H1 (cell line): ENCODE measurements at regions not wholly inside any gene's neighbourhood (a gene's known extent, or its start where the extent isn't known, plus 50 kb on each side); places are given as distances from the start of the nearest gene placed in this dataset.

Source experiments
- CTCF ChIA-PET: fragments of 300-600 bp; sonication (Branson Sonifier 250); formaldehyde crosslinking; loops from one replicate; lab custom pipeline; 2021; ENCODE audit not compliant: partially characterized antibody; lab: Charles Lee
- POLR2A ChIA-PET: fragments of 300-600 bp; sonication (Branson Sonifier 250); formaldehyde crosslinking; loops from one replicate; lab custom pipeline; 2021; ENCODE audit warnings: inconsistent platforms; ENCODE audit not compliant: partially characterized antibody; lab: Charles Lee
- DNase-seq, 2 experiments: peaks; one replicate each; pipeline versions ENCODE4 v3.0.0 to v3.0.0-alpha.2; 2010 to 2022; ENCODE audit warnings: low spot score in 2 of 2, low read depth in 1 of 2, mixed read lengths in 1 of 2
- FAIRE-seq: peaks from 2 replicates; lab custom pipeline; 2011; peaks lifted over from hg19 to GRCh38; lab: Jason Lieb, UNC
- H2AFZ ChIP-seq: 2 replicates; pipeline ENCODE4 v1.8.1; 2012; ENCODE audit warnings: low read length, inconsistent platforms
- H2AK5ac ChIP-seq: 2 replicates; pipeline ENCODE4 v1.6.1; 2013; ENCODE audit warnings: low read depth, low read length
- H2BK120ac ChIP-seq: replicated peaks from 2 replicates; pipeline ENCODE3; 2013; ENCODE audit warnings: low read depth, low read length, inconsistent platforms
- H2BK12ac ChIP-seq: 2 replicates; pipeline ENCODE4 v1.6.1; 2013; ENCODE audit warnings: low read depth, low read length
- H2BK15ac ChIP-seq: 2 replicates; pipeline ENCODE4 v1.6.1; 2013; ENCODE audit warnings: low read length
- H2BK20ac ChIP-seq: 2 replicates; pipeline ENCODE4 v1.6.1; 2013; ENCODE audit warnings: low read length
- H2BK5ac ChIP-seq: 2 replicates; pipeline ENCODE4 v1.6.1; 2013; ENCODE audit warnings: low read depth, low read length
- H3K14ac ChIP-seq: 2 replicates; pipeline ENCODE4 v1.6.1; 2013; ENCODE audit warnings: inconsistent platforms; ENCODE audit not compliant: insufficient read length
- H3K18ac ChIP-seq: 2 replicates; pipeline ENCODE4 v1.6.1; 2013; ENCODE audit warnings: low read length; ENCODE audit errors: extremely low read depth
- H3K23ac ChIP-seq: 2 replicates; pipeline ENCODE4 v1.6.1; 2013; ENCODE audit warnings: inconsistent platforms; ENCODE audit not compliant: insufficient read length
- H3K23me2 ChIP-seq: 2 replicates; pipeline ENCODE4 v1.6.1; 2013; ENCODE audit warnings: low read depth, low read length
- H3K27ac ChIP-seq: 2 replicates; pipeline ENCODE4 v1.6.1; 2011; ENCODE audit warnings: low read depth, low read length, inconsistent platforms
- H3K27me3 ChIP-seq, 4 experiments: replicated peaks in 1 of 4; 1 replicate in 1 of 4; 2 replicates in 3 of 4; pipeline versions ENCODE4 v1.6.1 to v1.8.1; 2011 to 2013; ENCODE audit warnings: low read length in 3 of 4, mild to moderate bottlenecking in 3 of 4, inconsistent platforms in 2 of 4, mixed read lengths in 2 of 4, moderate library complexity in 1 of 4; ENCODE audit not compliant: control insufficient read depth in 3 of 4, insufficient read depth in 3 of 4; ENCODE audit errors: extremely low read depth in 1 of 4
- H3K36me3 ChIP-seq, 4 experiments: 2 replicates each; pipeline versions ENCODE4 v1.6.1 to v1.8.1; 2011 to 2013; ENCODE audit warnings: mild to moderate bottlenecking in 4 of 4, low read length in 3 of 4, moderate library complexity in 2 of 4, control low read depth in 1 of 4, inconsistent platforms in 1 of 4; ENCODE audit not compliant: insufficient read depth in 4 of 4, control insufficient read depth in 2 of 4
- H3K4ac ChIP-seq: replicated peaks from 2 replicates; pipeline ENCODE3; 2013; ENCODE audit warnings: low read length, low read depth, mixed read lengths, inconsistent platforms; ENCODE audit not compliant: insufficient read length
- H3K4me1 ChIP-seq, 4 experiments: replicated peaks in 1 of 4; 1 replicate in 1 of 4; 2 replicates in 3 of 4; pipeline versions ENCODE4 v1.6.1 to v1.8.1; 2011 to 2013; ENCODE audit warnings: low read length in 3 of 4, inconsistent platforms in 2 of 4, mixed read lengths in 1 of 4; ENCODE audit not compliant: insufficient read depth in 4 of 4, control insufficient read depth in 3 of 4
- H3K4me2 ChIP-seq, 2 experiments: 2 replicates each; pipeline versions ENCODE4 v1.6.1 to v1.8.1; 2011 to 2013; ENCODE audit warnings: low read depth in 2 of 2, low read length in 2 of 2, control low read depth in 1 of 2, inconsistent platforms in 1 of 2, mild to moderate bottlenecking in 1 of 2; ENCODE audit not compliant: insufficient read depth in 1 of 2
- H3K4me3 ChIP-seq, 4 experiments: fragments of 200-600, 300-600 bp in 1 of 4; sonication (generic), shearing (Covaris generic), sonication (Bioruptor Twin) in 1 of 4; 2 replicates each; pipeline versions ENCODE4 v1.5.1 to v1.8.1; 2011 to 2016; ENCODE audit warnings: low read length in 4 of 4, low read depth in 3 of 4, control low read depth in 2 of 4, inconsistent platforms in 2 of 4, mild to moderate bottlenecking in 2 of 4, mixed read lengths in 1 of 4, moderate library complexity in 1 of 4; ENCODE audit not compliant: insufficient read depth in 2 of 4; ENCODE audit errors: extremely low read depth in 1 of 4
- H3K56ac ChIP-seq: replicated peaks from 2 replicates; pipeline ENCODE3; 2013; ENCODE audit warnings: low read depth, mild to moderate bottlenecking, mixed read lengths, low read length, inconsistent platforms; ENCODE audit not compliant: insufficient read length
- H3K79me1 ChIP-seq: 2 replicates; pipeline ENCODE4 v1.6.1; 2013; ENCODE audit warnings: low read depth, low read length, control low read depth
- H3K79me2 ChIP-seq, 2 experiments: 2 replicates each; pipeline versions ENCODE4 v1.6.1 to v1.8.1; 2012 to 2013; ENCODE audit warnings: low read length in 2 of 2, mild to moderate bottlenecking in 2 of 2, inconsistent platforms in 1 of 2; ENCODE audit not compliant: insufficient read depth in 2 of 2, control insufficient read depth in 1 of 2
- H3K9ac ChIP-seq, 4 experiments: replicated peaks in 1 of 4; 1 replicate in 1 of 4; 2 replicates in 3 of 4; pipeline versions ENCODE4 v1.6.1 to v1.8.1; 2011 to 2013; ENCODE audit warnings: low read depth in 3 of 4, low read length in 3 of 4, control low read depth in 2 of 4, mild to moderate bottlenecking in 2 of 4, moderate library complexity in 2 of 4, inconsistent platforms in 1 of 4; ENCODE audit errors: extremely low read depth in 1 of 4
- H3K9me3 ChIP-seq, 2 experiments: 2 replicates each; pipeline versions ENCODE4 v1.6.1 to v1.8.1; 2012 to 2013; ENCODE audit warnings: mild to moderate bottlenecking in 2 of 2, moderate library complexity in 2 of 2, control low read depth in 1 of 2, inconsistent platforms in 1 of 2, low read depth in 1 of 2, low read length in 1 of 2, mixed read lengths in 1 of 2; ENCODE audit not compliant: insufficient read depth in 2 of 2
- H4K20me1 ChIP-seq, 2 experiments: replicated peaks in 1 of 2; 2 replicates each; pipeline versions ENCODE3 to v1.8.1; 2011 to 2013; ENCODE audit warnings: inconsistent platforms in 2 of 2, low read length in 2 of 2, mild to moderate bottlenecking in 1 of 2; ENCODE audit not compliant: insufficient read depth in 2 of 2, control insufficient read depth in 1 of 2
- H4K5ac ChIP-seq: 2 replicates; pipeline ENCODE4 v1.6.1; 2013; ENCODE audit warnings: low read length, low read depth, mixed read lengths, inconsistent platforms; ENCODE audit not compliant: insufficient read length
- H4K8ac ChIP-seq: 2 replicates; pipeline ENCODE4 v1.8.0; 2013; ENCODE audit warnings: mild to moderate bottlenecking, moderate library complexity, low read length, inconsistent platforms; ENCODE audit not compliant: insufficient read depth; ENCODE audit errors: extremely low read depth
- H4K91ac ChIP-seq: replicated peaks from 2 replicates; pipeline ENCODE3; 2013; ENCODE audit warnings: low read length, mixed read lengths, inconsistent platforms; ENCODE audit not compliant: insufficient read length
- ATF2 ChIP-seq: IDR thresholded peaks from 2 replicates; pipeline ENCODE4 v1.6.1; 2012; ENCODE audit warnings: low read length, inconsistent platforms
- BRCA1 ChIP-seq: IDR thresholded peaks from 2 replicates; pipeline ENCODE4 v1.6.1; 2012; ENCODE audit warnings: low read depth, low read length, improper control_type of control experiment
- CBX8 ChIP-seq: fragments of 300-800, 300-1000 bp; sonication (generic); IDR thresholded peaks from 2 replicates; pipeline ENCODE4 v1.7.1; 2016; ENCODE audit warnings: low read depth, low read length, borderline replicate concordance
- EGR1 ChIP-seq: IDR thresholded peaks from 2 replicates; pipeline ENCODE4 v1.6.1; 2011; ENCODE audit warnings: low read depth, low read length, borderline replicate concordance
- GABPA ChIP-seq: IDR thresholded peaks from 2 replicates; pipeline ENCODE4 v1.6.1; 2011; ENCODE audit warnings: mild to moderate bottlenecking, low read length, moderate library complexity, borderline replicate concordance; ENCODE audit not compliant: insufficient read depth
- KDM4A ChIP-seq: IDR thresholded peaks from one replicate; pipeline ENCODE4 v1.7.1; 2012; ENCODE audit warnings: low read depth, mild to moderate bottlenecking, moderate library complexity, low read length, inconsistent platforms; ENCODE audit not compliant: severe bottlenecking
- POLR2A ChIP-seq, 2 experiments: IDR thresholded peaks; 1 replicate in 1 of 2; 2 replicates in 1 of 2; pipeline ENCODE4 v1.6.1; 2011; ENCODE audit warnings: low read depth in 2 of 2, low read length in 2 of 2, mild to moderate bottlenecking in 2 of 2; ENCODE audit errors: control extremely low read depth in 1 of 2
- RNF2 ChIP-seq: fragments of 200-900, 300-1000 bp; sonication (generic); IDR thresholded peaks from 2 replicates; pipeline ENCODE4 v1.7.1; 2016; ENCODE audit warnings: borderline replicate concordance, low read depth, mild to moderate bottlenecking, antibody characterized with exemption, low read length; ENCODE audit not compliant: poor library complexity, severe bottlenecking; ENCODE audit errors: missing control alignments
- SP2 ChIP-seq: IDR thresholded peaks from 2 replicates; pipeline ENCODE4 v1.6.1; 2012; ENCODE audit warnings: mild to moderate bottlenecking, low read length, inconsistent platforms
- SUZ12 ChIP-seq: fragments of 200-600 bp; sonication (generic); IDR thresholded peaks from 2 replicates; pipeline ENCODE4 v1.6.1; 2012; ENCODE audit warnings: mild to moderate bottlenecking, inconsistent platforms, low read length, moderate library complexity, mixed read lengths
- YY1 ChIP-seq: IDR thresholded peaks from 2 replicates; pipeline ENCODE4 v1.6.1; 2011; ENCODE audit warnings: low read depth, mild to moderate bottlenecking, low read length
- WGBS, 2 experiments: shearing (Covaris generic) in 1 of 2; methylation state at CpG; one replicate each; pipeline versions ENCODE4 v1.1.6 to v1.1.7; 2013 to 2015; ENCODE audit warnings: low lambda C conversion rate in 2 of 2, mixed read lengths in 2 of 2, inconsistent platforms in 1 of 2, low coverage in 1 of 2, missing lambda C conversion rate in 1 of 2; ENCODE audit not compliant: insufficient replicate concordance in 2 of 2, insufficient coverage in 1 of 2, insufficient read length in 1 of 2; ENCODE audit errors: extremely low coverage in 1 of 2, missing lambda C conversion rate in 1 of 2; 5-methylcytosine and 5-hydroxymethylcytosine counted together

- H3K36me3 ChIP-seq, result no peaks in the 10 kb centered on the region
- H3K23me2 ChIP-seq, result no peaks in the 10 kb centered on the region
- H3K18ac ChIP-seq, result no peak overlapping the region
- no peak overlapping the region for H4K91ac ChIP-seq
- no peaks in the 10 kb centered on the region for H3K9me3 ChIP-seq
- H3K14ac ChIP-seq, result no peak overlapping the region
- H3K79me2 ChIP-seq, result no peaks in the 10 kb centered on the region
- no peak overlapping the region for H3K4me2 ChIP-seq
- no peak overlapping the region for H3K4ac ChIP-seq
- no peak overlapping the region for H2BK20ac ChIP-seq
- ChIA-PET POLR2A (no interaction called here), CTCF (no interaction called here)
- no peaks in the 10 kb centered on the region for H4K20me1 ChIP-seq
- H3K79me1 ChIP-seq, result no peaks in the 10 kb centered on the region
- H4K8ac ChIP-seq, result no peak overlapping the region
- no peak overlapping the region for H3K23ac ChIP-seq
- H2BK5ac ChIP-seq, result no peak overlapping the region
- no peak overlapping the region for H3K4me3 ChIP-seq
- H2AFZ ChIP-seq, result no peak overlapping the region
- FAIRE-seq, result no peak
- DNase-seq, result peak in 1 of 2 experiments; percentile 8
- no peaks in the 10 kb centered on the region for H3K27me3 ChIP-seq
- no peak overlapping the region for H2BK120ac ChIP-seq
- no peak overlapping the region for H2BK15ac ChIP-seq
- H3K56ac ChIP-seq, result no peak overlapping the region
- no peak overlapping the region for H3K27ac ChIP-seq
- H3K9ac ChIP-seq, result no peak overlapping the region
- 89% methylated on average over 1 of the region's 1 CpG; no CpG with 5 or more reads in 1 of the 2 experiments for WGBS, 2 experiments
- H2BK12ac ChIP-seq, result no peak overlapping the region
- no peaks in the 10 kb centered on the region for H3K4me1 ChIP-seq
- no peak overlapping the region for H4K5ac ChIP-seq
- no peak overlapping the region for H2AK5ac ChIP-seq
- TF ChIP-seq BRCA1, result no peak
- TF ChIP-seq SUZ12, result no peak
- TF ChIP-seq KDM4A, result no peak
- TF ChIP-seq YY1, result no peak
- no peak for TF ChIP-seq ATF2
- no peak for TF ChIP-seq SP2
- no peak for TF ChIP-seq RNF2
- TF ChIP-seq CBX8, result no peak
- TF ChIP-seq EGR1, result no peak
- no peak for TF ChIP-seq POLR2A (IDR thresholded peaks at IDR 0.05; ENCODE audit: control extremely low read depth in 1 of 2, low read depth in 2 of 2, low read length in 2 of 2)
- no peak for TF ChIP-seq GABPA
Measured at GRCh38 chr10:31140716-31141115, 109.1 kb upstream of the ZNF438 start.
